ENCODE measurements at regions not wholly inside any gene's neighbourhood (a gene's known extent, or its start where the extent isn't known, plus 50 kb on each side); places are given as distances from the start of the nearest gene placed in this dataset.

- ChIA-PET POLR2A (no interaction called here), CTCF (interaction anchor here (1.2 to 1.3 kb wide), 2 partner anchors 13 to 31 kb away, joined by 3 read pairs; no protein-coding TSS in a partner anchor)
- no peak for TF ChIP-seq CTCF (IDR thresholded peaks at IDR 0.05; ENCODE audit: control extremely low read depth, extremely low read depth, low read depth, missing control alignments)
- DNase-seq (ENCODE audit: extremely low spot score), result no peak
Observed at GRCh38 chr5:52342361-52342760, 445.4 kb upstream of the ITGA1 start.

GRCh38 chr5:52356311-52356918 lies 431.3 kb upstream of the ITGA1 start:
- ChIA-PET POLR2A (no interaction called here), CTCF (interaction anchor here (0.8 to 1.3 kb wide), 2 partner anchors 67 to 1393 kb away, joined by 3 read pairs; no protein-coding TSS in a partner anchor)
- peak; percentile 46 for TF ChIP-seq CTCF (IDR thresholded peaks at IDR 0.05; ENCODE audit: control extremely low read depth, extremely low read depth, low read depth, missing control alignments)
- DNase-seq (ENCODE audit: extremely low spot score), result no peak

- POLR2A ChIA-PET, result no interaction called here
- DNase-seq (ENCODE audit: extremely low spot score), result no peak
- CTCF ChIA-PET, result interaction anchor here (1.2 kb wide), 1 partner anchor 11 kb away, joined by 5 read pairs; no protein-coding TSS in a partner anchor
- no peak for TF ChIP-seq CTCF (IDR thresholded peaks at IDR 0.05; ENCODE audit: control extremely low read depth, extremely low read depth, low read depth, missing control alignments)
Observed at GRCh38 chr5:52359261-52359660, 428.5 kb upstream of the ITGA1 start.

GRCh38 chr5:52360985-52361384 lies 426.7 kb upstream of the ITGA1 start:
- DNase-seq (ENCODE audit: extremely low spot score), result no peak
- no peak for TF ChIP-seq CTCF (IDR thresholded peaks at IDR 0.05; ENCODE audit: control extremely low read depth, extremely low read depth, low read depth, missing control alignments)
- ChIA-PET POLR2A (no interaction called here), CTCF (interaction anchor here (1.3 kb wide), 2 partner anchors 10 to 21 kb away, joined by 3 read pairs; no protein-coding TSS in a partner anchor)

GRCh38 chr5:52374286-52374685 lies 413.4 kb upstream of the ITGA1 start:
- no peak for DNase-seq (ENCODE audit: extremely low spot score)
- ChIA-PET CTCF (interaction anchor here (0.8 to 2.4 kb wide), 3 partner anchors 10 to 68 kb away, joined by 3 to 5 read pairs (median 5); no protein-coding TSS in a partner anchor), POLR2A (no interaction called here)
- TF ChIP-seq CTCF (IDR thresholded peaks at IDR 0.05; ENCODE audit: control extremely low read depth, extremely low read depth, low read depth, missing control alignments), result no peak

- TF ChIP-seq CTCF (IDR thresholded peaks at IDR 0.05; ENCODE audit: control extremely low read depth, extremely low read depth, low read depth, missing control alignments), result no peak
- no peak for DNase-seq (ENCODE audit: extremely low spot score)
- POLR2A ChIA-PET, result no interaction called here
- CTCF ChIA-PET, result interaction anchor here (1.7 kb wide), 1 partner anchor 18 kb away, joined by 8 read pairs; no protein-coding TSS in a partner anchor
Observed at GRCh38 chr5:52375969-52376368, 411.7 kb upstream of the ITGA1 start.

All from GM10248 (cell line).